Right atrium auricular region (tissue), 2 donors: ENCODE measurements at regions not wholly inside any gene's neighbourhood (a gene's known extent, or its start where the extent isn't known, plus 50 kb on each side); places are given as distances from the start of the nearest gene placed in this dataset.

Experiments used
- DNase-seq: peaks from one replicate; pipeline ENCODE4 v3.0.0-alpha.2; 2019; ENCODE audit warnings: low spot score
- H3K27ac ChIP-seq, 2 donors: fragments of 200-600 bp; sonication (generic); 1 replicate in 1 of 2; 2 replicates in 1 of 2; pipeline ENCODE4 v1.5.1; 2016 to 2019
- H3K27me3 ChIP-seq, 2 donors: fragments of 200-600 bp; sonication (generic); one replicate each; pipeline versions ENCODE4 v1.5.1 to v1.6.0; 2017 to 2019
- H3K36me3 ChIP-seq: fragments of 200-600 bp; sonication (generic); one replicate; pipeline ENCODE4 v1.5.1; 2016
- H3K4me1 ChIP-seq, 2 donors: fragments of 200-600 bp; sonication (generic); one replicate each; pipeline versions ENCODE4 v1.5.1 to v1.6.0; 2017 to 2019
- H3K4me3 ChIP-seq, 2 donors: fragments of 200-600 bp; sonication (generic); 1 replicate in 1 of 2; 2 replicates in 1 of 2; pipeline ENCODE4 v1.5.1; 2017 to 2019; ENCODE audit warnings: mild to moderate bottlenecking in 1 of 2, moderate library complexity in 1 of 2
- H3K9me3 ChIP-seq, 2 donors: fragments of 200-600 bp; sonication (generic); one replicate each; pipeline ENCODE4 v1.5.1; 2019
- CTCF ChIP-seq, 2 donors: fragments of 200-600 bp; sonication (generic); IDR thresholded peaks; one replicate each; pipeline ENCODE4 v1.5.1; 2019; ENCODE audit warnings: antibody characterized with exemption in 2 of 2

- H3K4me1 ChIP-seq = no peaks in the 10 kb centered on the region
- no peak for TF ChIP-seq CTCF (IDR thresholded peaks at IDR 0.05)
- no peaks in the 10 kb centered on the region for H3K36me3 ChIP-seq
- no peak overlapping the region for H3K27ac ChIP-seq
- H3K27me3 ChIP-seq = peaks cover 0 to 6% of the 10 kb centered on the region in 2 donors
- H3K4me3 ChIP-seq = no peak overlapping the region
- no peaks in the 10 kb centered on the region for H3K9me3 ChIP-seq
- DNase-seq = no peak
These were observed 61.1 kb upstream of the GALNT9 start for GRCh38 chr12:132390287-132391076.

- no peak for DNase-seq
- no peak overlapping the region for H3K27ac ChIP-seq
- no peak for TF ChIP-seq CTCF (IDR thresholded peaks at IDR 0.05)
- no peaks in the 10 kb centered on the region for H3K9me3 ChIP-seq
- no peak overlapping the region for H3K4me3 ChIP-seq
- H3K36me3 ChIP-seq = no peaks in the 10 kb centered on the region
- peaks cover 0 to 6% of the 10 kb centered on the region in 2 donors for H3K27me3 ChIP-seq
- no peaks in the 10 kb centered on the region for H3K4me1 ChIP-seq
These were observed 60.3 kb upstream of the GALNT9 start for GRCh38 chr12:132389526-132390286.

GRCh38 chr12:132389026-132389425, 59.6 kb upstream of the GALNT9 start:
- Histone ChIP-seq H3K36me3 (no peaks in the 10 kb centered on the region), H3K27ac (no peak overlapping the region), H3K4me3 (no peak overlapping the region), H3K9me3 (no peaks in the 10 kb centered on the region), H3K27me3 (peaks cover 0 to 6% of the 10 kb centered on the region in 2 donors), H3K4me1 (no peaks in the 10 kb centered on the region)
- DNase-seq = no peak
- no peak for TF ChIP-seq CTCF (IDR thresholded peaks at IDR 0.05)

GRCh38 chr12:132388379-132389015, 59.1 kb upstream of the GALNT9 start:
- H3K27me3 ChIP-seq = peaks cover 0 to 6% of the 10 kb centered on the region in 2 donors

More at GRCh38 chr12:132388379-132389015, 59.1 kb upstream of the GALNT9 start:
- H3K4me1 ChIP-seq = no peaks in the 10 kb centered on the region
- DNase-seq = no peak
- no peak for TF ChIP-seq CTCF (IDR thresholded peaks at IDR 0.05)
- no peaks in the 10 kb centered on the region for H3K36me3 ChIP-seq
- H3K9me3 ChIP-seq = no peaks in the 10 kb centered on the region
- no peak overlapping the region for H3K4me3 ChIP-seq
- no peak overlapping the region for H3K27ac ChIP-seq
